ENCODE measurements at regions not wholly inside any gene's neighbourhood (a gene's known extent, or its start where the extent isn't known, plus 50 kb on each side); places are given as distances from the start of the nearest gene placed in this dataset.

- no TSS peak for BruUV-seq (replicated peaks)
- CTCF ChIA-PET, result no interaction called here
- no peaks in the 10 kb centered on the region for H3K27me3 Mint-ChIP-seq (ENCODE audit: unreplicated experiment)
- DNase-seq, result no peak
- H3K27ac Mint-ChIP-seq (ENCODE audit: unreplicated experiment), result no peak overlapping the region
- intact Hi-C loops (cut with micrococcal nuclease; ENCODE audit: unreplicated experiment), result no loop called here
- no peak overlapping the region for H3K4me3 Mint-ChIP-seq (ENCODE audit: low read depth, unreplicated experiment)
- no peaks in the 10 kb centered on the region for H3K4me1 Mint-ChIP-seq (ENCODE audit: low read depth, unreplicated experiment)
- no peak for TF ChIP-seq CTCF (IDR thresholded peaks at IDR 0.05; ENCODE audit: unreplicated experiment)
- no peaks in the 10 kb centered on the region for H3K36me3 Mint-ChIP-seq (ENCODE audit: insufficient read depth, unreplicated experiment)
- no peaks in the 10 kb centered on the region for H3K9me3 Mint-ChIP-seq (ENCODE audit: low read depth, unreplicated experiment)
Measured at GRCh38 chr5:119879446-119879845, 250.1 kb downstream of the FAM170A start.

- Mint-ChIP-seq H3K27ac (ENCODE audit: unreplicated experiment) (no peak overlapping the region), H3K36me3 (ENCODE audit: insufficient read depth, unreplicated experiment) (no peaks in the 10 kb centered on the region), H3K9me3 (ENCODE audit: low read depth, unreplicated experiment) (no peaks in the 10 kb centered on the region), H3K4me3 (ENCODE audit: low read depth, unreplicated experiment) (no peak overlapping the region), H3K27me3 (ENCODE audit: unreplicated experiment) (no peaks in the 10 kb centered on the region), H3K4me1 (ENCODE audit: low read depth, unreplicated experiment) (no peaks in the 10 kb centered on the region)
- DNase-seq, result no peak
- TF ChIP-seq CTCF (IDR thresholded peaks at IDR 0.05; ENCODE audit: unreplicated experiment), result no peak
- intact Hi-C loops (cut with micrococcal nuclease; ENCODE audit: unreplicated experiment), result no loop called here
- BruUV-seq (replicated peaks), result no TSS peak
- CTCF ChIA-PET, result no interaction called here
Measured at GRCh38 chr5:119895066-119895465, 265.7 kb downstream of the FAM170A start.

GRCh38 chr5:119896826-119897536 is 267.6 kb downstream of the FAM170A start:
- CTCF ChIA-PET, result interaction anchor here (0.6 kb wide), 2 partner anchors 22 to 1599 kb away, joined by 3 read pairs; no protein-coding TSS in a partner anchor
- Mint-ChIP-seq H3K4me3 (ENCODE audit: low read depth, unreplicated experiment) (no peak overlapping the region), H3K36me3 (ENCODE audit: insufficient read depth, unreplicated experiment) (no peaks in the 10 kb centered on the region), H3K4me1 (ENCODE audit: low read depth, unreplicated experiment) (no peaks in the 10 kb centered on the region), H3K27ac (ENCODE audit: unreplicated experiment) (no peak overlapping the region), H3K27me3 (ENCODE audit: unreplicated experiment) (no peaks in the 10 kb centered on the region), H3K9me3 (ENCODE audit: low read depth, unreplicated experiment) (no peaks in the 10 kb centered on the region)
- no peak for DNase-seq
- TF ChIP-seq CTCF (IDR thresholded peaks at IDR 0.05; ENCODE audit: unreplicated experiment), result no peak
- no TSS peak for BruUV-seq (replicated peaks)
- intact Hi-C loops (cut with micrococcal nuclease; ENCODE audit: unreplicated experiment), result no loop called here

- intact Hi-C loops (cut with micrococcal nuclease; ENCODE audit: unreplicated experiment), result no loop called here
- no peaks in the 10 kb centered on the region for H3K36me3 Mint-ChIP-seq (ENCODE audit: insufficient read depth, unreplicated experiment)
- TF ChIP-seq CTCF (IDR thresholded peaks at IDR 0.05; ENCODE audit: unreplicated experiment), result no peak
- BruUV-seq (replicated peaks), result no TSS peak
- CTCF ChIA-PET, result interaction anchor here (0.6 kb wide), 2 partner anchors 22 to 1599 kb away, joined by 3 read pairs; no protein-coding TSS in a partner anchor
- no peak for DNase-seq
- no peak overlapping the region for H3K27ac Mint-ChIP-seq (ENCODE audit: unreplicated experiment)
- no peak overlapping the region for H3K4me3 Mint-ChIP-seq (ENCODE audit: low read depth, unreplicated experiment)
- no peaks in the 10 kb centered on the region for H3K27me3 Mint-ChIP-seq (ENCODE audit: unreplicated experiment)
- no peaks in the 10 kb centered on the region for H3K4me1 Mint-ChIP-seq (ENCODE audit: low read depth, unreplicated experiment)
- H3K9me3 Mint-ChIP-seq (ENCODE audit: low read depth, unreplicated experiment), result no peaks in the 10 kb centered on the region
Measured at GRCh38 chr5:119897537-119898370, 268.4 kb downstream of the FAM170A start.
